Hepatocyte (in vitro differentiated cells): ENCODE measurements at regions not wholly inside any gene's neighbourhood (a gene's known extent, or its start where the extent isn't known, plus 50 kb on each side); places are given as distances from the start of the nearest gene placed in this dataset.

Source experiments
- CTCF ChIP-seq: fragments of 200-600 bp; sonication (generic); IDR thresholded peaks from 2 replicates; pipeline ENCODE4 v1.5.1; 2016; ENCODE audit warnings: antibody characterized with exemption, mild to moderate bottlenecking; ENCODE audit not compliant: poor library complexity
- EZH2 ChIP-seq: fragments of 200-600 bp; sonication (generic); IDR thresholded peaks from 2 replicates; pipeline ENCODE4 v1.6.1; 2016; ENCODE audit warnings: antibody characterized with exemption, mild to moderate bottlenecking, borderline replicate concordance

DNA sequence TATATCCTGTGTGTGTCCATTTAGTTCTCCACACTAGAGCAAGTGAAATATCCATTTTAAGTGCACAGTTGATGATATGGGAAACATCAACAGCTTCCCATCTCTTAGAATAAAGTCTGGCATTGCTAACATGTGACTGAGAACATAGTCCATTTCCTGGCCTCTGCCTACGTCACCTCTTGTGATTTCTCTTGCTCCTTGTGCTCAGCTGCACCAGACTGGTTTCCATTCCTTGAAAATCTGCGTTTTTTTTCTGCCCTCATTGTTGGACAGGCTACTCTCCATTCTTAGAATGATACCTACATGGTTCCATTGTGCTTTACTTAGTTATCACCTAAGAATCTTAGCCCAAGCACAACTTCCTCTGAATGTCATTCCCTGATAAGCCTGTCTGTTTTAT lies 851.2 kb upstream of the ID2 start:
- TF ChIP-seq CTCF: no peak
- TF ChIP-seq EZH2: no peak
